ENCODE measurements at regions not wholly inside any gene's neighbourhood (a gene's known extent, or its start where the extent isn't known, plus 50 kb on each side); places are given as distances from the start of the nearest gene placed in this dataset.
"Not testable (repeated sequence)": the region's sequence is repeated elsewhere in the genome, so short reads cannot be mapped to it uniquely, and the experiment has no call there.

- intact Hi-C loops (cut with DNase I; ENCODE audit: low total_unique reads), result no loop called here
- peaks cover 0 to 7% (median 0%) of the 10 kb centered on the region in 3 donors for H3K27me3 ChIP-seq
- H3K4me1 ChIP-seq, result no peaks in the 10 kb centered on the region
- DNase-seq, result no peak
- TF ChIP-seq POLR2A (IDR thresholded peaks at IDR 0.05) (no peak), CTCF (IDR thresholded peaks at IDR 0.05 in 4 of 5, conservative IDR thresholded peaks at IDR 0.05 in 1 of 5) (no peak)
- ATAC-seq, result no peak
- no peaks in the 10 kb centered on the region for H3K9me3 ChIP-seq
- H3K27ac ChIP-seq, result no peak overlapping the region
- no peaks in the 10 kb centered on the region for H3K36me3 ChIP-seq
- in situ Hi-C loops (cut with MboI; ENCODE audit: low sequenced_read_pairs in 4 of 4), result no loop called here
- no peak overlapping the region for H3K4me3 ChIP-seq
Measured at GRCh38 chr14:103239751-103240150, 94.3 kb upstream of the EIF5 start.

GRCh38 chr14:103241531-103241930, 92.5 kb upstream of the EIF5 start:
- ATAC-seq (no peak), DNase-seq (no peak)
- no peak for TF ChIP-seq POLR2A (IDR thresholded peaks at IDR 0.05)
- Histone ChIP-seq H3K36me3 (no peaks in the 10 kb centered on the region), H3K4me1 (no peaks in the 10 kb centered on the region), H3K27me3 (peaks cover 0 to 7% (median 0%) of the 10 kb centered on the region in 3 donors), H3K27ac (no peak overlapping the region), H3K4me3 (no peak overlapping the region), H3K9me3 (no peaks in the 10 kb centered on the region)
- intact Hi-C loops (cut with DNase I; ENCODE audit: low total_unique reads) (no loop called here), in situ Hi-C loops (cut with MboI; ENCODE audit: low sequenced_read_pairs in 4 of 4) (no loop called here)

- H3K4me3 ChIP-seq, result no peak overlapping the region
- H3K36me3 ChIP-seq, result no peaks in the 10 kb centered on the region
- H3K9me3 ChIP-seq, result no peaks in the 10 kb centered on the region
- ATAC-seq, result no peak
- TF ChIP-seq POLR2A (IDR thresholded peaks at IDR 0.05) (no peak), CTCF (IDR thresholded peaks at IDR 0.05 in 4 of 5, conservative IDR thresholded peaks at IDR 0.05 in 1 of 5) (no peak)
- DNase-seq, result no peak
- intact Hi-C loops (cut with DNase I; ENCODE audit: low total_unique reads) (no loop called here), in situ Hi-C loops (cut with MboI; ENCODE audit: low sequenced_read_pairs in 4 of 4) (no loop called here)
- no peaks in the 10 kb centered on the region for H3K4me1 ChIP-seq
- H3K27me3 ChIP-seq, result peaks cover 0 to 3% (median 0%) of the 10 kb centered on the region in 3 donors
- no peak overlapping the region for H3K27ac ChIP-seq
Measured at GRCh38 chr14:103243764-103244737, 90.0 kb upstream of the EIF5 start.

- H3K4me1 ChIP-seq; H3K36me3 ChIP-seq; intact Hi-C loops (cut with DNase I; ENCODE audit: low total_unique reads); DNase-seq; H3K9me3 ChIP-seq; H3K27me3 ChIP-seq; ATAC-seq; H3K4me3 ChIP-seq; H3K27ac ChIP-seq; in situ Hi-C loops (cut with MboI; ENCODE audit: low sequenced_read_pairs in 4 of 4): not testable (repeated sequence)
Measured at GRCh38 chr14:103245624-103246031, 88.4 kb upstream of the EIF5 start.

- DNase-seq (no peak), ATAC-seq (no peak)
- H3K4me3 ChIP-seq, result no peak overlapping the region
- TF ChIP-seq CTCF (IDR thresholded peaks at IDR 0.05 in 4 of 5, conservative IDR thresholded peaks at IDR 0.05 in 1 of 5) (no peak), POLR2A (IDR thresholded peaks at IDR 0.05) (no peak)
- intact Hi-C loops (cut with DNase I; ENCODE audit: low total_unique reads), result no loop called here
- no peaks in the 10 kb centered on the region for H3K36me3 ChIP-seq
- no peaks in the 10 kb centered on the region for H3K9me3 ChIP-seq
- H3K27ac ChIP-seq, result no peak overlapping the region
- H3K27me3 ChIP-seq, result peaks cover 0 to 3% (median 0%) of the 10 kb centered on the region in 3 donors
- H3K4me1 ChIP-seq, result no peaks in the 10 kb centered on the region
- in situ Hi-C loops (cut with MboI; ENCODE audit: low sequenced_read_pairs in 4 of 4), result no loop called here
Measured at GRCh38 chr14:103246070-103246469, 88.0 kb upstream of the EIF5 start.
